Fibroblast of villous mesenchyme (primary cell): ENCODE measurements at regions not wholly inside any gene's neighbourhood (a gene's known extent, or its start where the extent isn't known, plus 50 kb on each side); places are given as distances from the start of the nearest gene placed in this dataset.
A peak's percentile ranks its signal among the peaks of the same experiment; 100 is the strongest.

Experiments
- DNase-seq: peaks from one replicate; pipeline ENCODE4 v3.0.0-alpha.2; 2010; ENCODE audit warnings: low read depth
- H3K4me3 ChIP-seq: 2 replicates; pipeline ENCODE4 v1.5.1; 2011; ENCODE audit warnings: low read depth, mild to moderate bottlenecking, low read length
- CTCF ChIP-seq: IDR thresholded peaks from 2 replicates; pipeline ENCODE4 v1.5.1; 2012; ENCODE audit warnings: low read depth, mild to moderate bottlenecking, low read length; ENCODE audit not compliant: insufficient read depth

- DNase-seq, result no peak
- no peak for TF ChIP-seq CTCF
- no peak overlapping the region for H3K4me3 ChIP-seq
Measured at GRCh38 chr18:68355637-68356036, 359.3 kb downstream of the TMX3 start.

- DNase-seq, result peak; percentile 41
Measured at GRCh38 chr18:68354176-68354575, 360.7 kb downstream of the TMX3 start.

GRCh38 chr18:68342039-68342659 lies 372.8 kb downstream of the TMX3 start:
- DNase-seq, result no peak
- H3K4me3 ChIP-seq, result no peak overlapping the region
- TF ChIP-seq CTCF, result no peak

More at GRCh38 chr18:68354176-68354575, 360.7 kb downstream of the TMX3 start:
- TF ChIP-seq CTCF, result no peak
- no peak overlapping the region for H3K4me3 ChIP-seq

GRCh38 chr18:68340606-68341005 lies 374.3 kb downstream of the TMX3 start:
- DNase-seq, result no peak
- no peak for TF ChIP-seq CTCF
- H3K4me3 ChIP-seq, result no peak overlapping the region

GRCh38 chr18:68330658-68331057 lies 384.2 kb downstream of the TMX3 start:
- TF ChIP-seq CTCF, result peak; percentile 3
- DNase-seq, result no peak
- H3K4me3 ChIP-seq, result no peak overlapping the region

- no peak for TF ChIP-seq CTCF
- no peak overlapping the region for H3K4me3 ChIP-seq
- DNase-seq, result no peak
Measured at GRCh38 chr18:68323921-68324320, 391.0 kb downstream of the TMX3 start.

GRCh38 chr18:68316636-68317035 lies 398.3 kb downstream of the TMX3 start:
- peak overlapping the region; percentile 46 for H3K4me3 ChIP-seq
- TF ChIP-seq CTCF, result no peak
- DNase-seq, result peak; percentile 39
